ENCODE measurements at regions not wholly inside any gene's neighbourhood (a gene's known extent, or its start where the extent isn't known, plus 50 kb on each side); places are given as distances from the start of the nearest gene placed in this dataset.
A peak's percentile ranks its signal among the peaks of the same experiment; 100 is the strongest.
"Not testable (repeated sequence)": the region's sequence is repeated elsewhere in the genome, so short reads cannot be mapped to it uniquely, and the experiment has no call there.

DNA sequence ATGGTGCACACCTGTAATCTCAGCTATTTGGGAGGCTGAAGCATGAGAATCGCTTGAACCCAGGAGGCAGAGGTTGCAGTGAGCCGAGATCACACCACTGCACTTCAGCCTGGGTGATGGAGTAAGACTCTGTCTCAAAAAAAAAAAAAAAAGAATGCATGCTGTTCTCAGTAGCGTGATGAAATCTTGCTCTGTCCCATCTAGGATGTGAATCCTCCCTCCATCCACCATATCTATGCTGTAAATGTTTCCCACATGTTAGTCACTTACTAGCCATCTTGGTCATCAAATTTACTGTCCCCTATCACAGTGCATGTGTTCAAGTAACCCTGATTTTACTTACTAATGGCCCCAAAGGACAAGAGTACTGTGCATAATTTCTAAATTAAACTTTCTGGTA lies 315.4 kb upstream of the TBX18 start:
- Histone ChIP-seq H2AK5ac (ENCODE audit: low read length, severe bottlenecking) (no peak overlapping the region), H3K9me3 (ENCODE audit: control insufficient read depth, low read length) (no peaks in the 10 kb centered on the region), H2BK120ac (ENCODE audit: low read depth, low read length) (no peak overlapping the region), H3K4me3 (ENCODE audit: insufficient read depth in 1 of 2, low read depth in 1 of 2, low read length in 2 of 2) (no peak overlapping the region), H3K27me3 (ENCODE audit: control insufficient read depth in 1 of 2, insufficient read depth in 1 of 2, low read length in 2 of 2) (no peaks in the 10 kb centered on the region), H2BK12ac (ENCODE audit: low read length in 2 of 2) (no peak overlapping the region), H3K4me2 (ENCODE audit: low read length, poor library complexity, severe bottlenecking) (no peak overlapping the region), H3K14ac (ENCODE audit: low read length in 2 of 2) (no peak overlapping the region), H4K8ac (ENCODE audit: low read length) (no peak overlapping the region), H4K91ac (ENCODE audit: low read length) (no peak overlapping the region), H3K23ac (ENCODE audit: low read length in 2 of 2) (no peak overlapping the region), H3K27ac (ENCODE audit: low read length, poor library complexity, severe bottlenecking) (no peak overlapping the region), H3K9ac (ENCODE audit: low read length) (no peak overlapping the region), H3K4ac (ENCODE audit: low read depth in 1 of 2, low read length in 2 of 2) (no peak overlapping the region), H3K79me1 (replicated peaks; ENCODE audit: low read length, poor library complexity, severe bottlenecking) (no peaks in the 10 kb centered on the region), H2BK5ac (ENCODE audit: low read depth, low read length, poor library complexity, severe bottlenecking) (no peak overlapping the region), H3K18ac (ENCODE audit: low read depth in 1 of 2, low read length in 2 of 2) (no peak overlapping the region), H3K36me3 (ENCODE audit: control insufficient read depth in 1 of 2, insufficient read depth in 2 of 2, low read depth in 1 of 2, low read length in 2 of 2) (no peaks in the 10 kb centered on the region), H2BK15ac (ENCODE audit: low read depth, poor library complexity, severe bottlenecking) (no peak overlapping the region), H3K4me1 (ENCODE audit: control insufficient read depth, insufficient read depth, low read depth, low read length) (no peaks in the 10 kb centered on the region), H2AFZ (ENCODE audit: low read depth, low read length) (no peak overlapping the region)
- DNase-seq, result no peak
- 88% methylated on average over 3 of the region's 3 CpGs for WGBS

DNA sequence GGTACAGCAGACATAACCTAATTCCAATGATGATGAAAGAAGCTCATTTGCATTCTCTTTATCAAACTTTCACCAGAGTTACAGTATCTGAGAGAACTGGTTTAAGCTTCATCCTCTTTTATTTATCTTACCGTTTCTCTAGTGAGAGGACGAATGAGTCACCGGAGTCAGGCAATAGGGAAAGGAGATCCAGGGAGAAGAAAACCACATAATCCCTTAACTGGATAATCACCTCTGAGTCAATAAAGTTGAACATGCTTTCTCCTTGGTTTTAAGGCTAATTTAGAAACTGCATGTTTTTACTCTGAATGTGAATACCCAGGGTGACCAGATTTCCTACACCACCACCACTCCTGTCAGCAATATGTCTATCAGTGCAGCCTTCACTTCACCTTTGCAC lies 313.7 kb upstream of the TBX18 start:
- no peaks in the 10 kb centered on the region for H3K4me1 ChIP-seq (ENCODE audit: control insufficient read depth, insufficient read depth, low read depth, low read length)
- H2BK5ac ChIP-seq (ENCODE audit: low read depth, low read length, poor library complexity, severe bottlenecking), result no peak overlapping the region
- H3K18ac ChIP-seq (ENCODE audit: low read depth in 1 of 2, low read length in 2 of 2), result no peak overlapping the region
- peak overlapping the region; percentile 51 for H3K27ac ChIP-seq (ENCODE audit: low read length, poor library complexity, severe bottlenecking)
- no CpG with 5 or more reads among the region's 3 CpGs for WGBS
- H3K9me3 ChIP-seq (ENCODE audit: control insufficient read depth, low read length), result no peaks in the 10 kb centered on the region
- H3K9ac ChIP-seq (ENCODE audit: low read length), result peak overlapping the region; percentile 79
- H4K8ac ChIP-seq (ENCODE audit: low read length), result no peak overlapping the region
- no peak overlapping the region for H3K14ac ChIP-seq (ENCODE audit: low read length in 2 of 2)
- no peak overlapping the region for H2BK12ac ChIP-seq (ENCODE audit: low read length in 2 of 2)
- no peak overlapping the region for H4K91ac ChIP-seq (ENCODE audit: low read length)
- no peak overlapping the region for H2AFZ ChIP-seq (ENCODE audit: low read depth, low read length)
- no peak overlapping the region for H3K4ac ChIP-seq (ENCODE audit: low read depth in 1 of 2, low read length in 2 of 2)
- no peak overlapping the region for H2BK15ac ChIP-seq (ENCODE audit: low read depth, poor library complexity, severe bottlenecking)
- no peaks in the 10 kb centered on the region for H3K79me1 ChIP-seq (replicated peaks; ENCODE audit: low read length, poor library complexity, severe bottlenecking)
- no peak overlapping the region for H2AK5ac ChIP-seq (ENCODE audit: low read length, severe bottlenecking)
- H2BK120ac ChIP-seq (ENCODE audit: low read depth, low read length), result no peak overlapping the region
- H3K36me3 ChIP-seq (ENCODE audit: control insufficient read depth in 1 of 2, insufficient read depth in 2 of 2, low read depth in 1 of 2, low read length in 2 of 2), result no peaks in the 10 kb centered on the region
- DNase-seq, result peak; percentile 83
- H3K4me2 ChIP-seq (ENCODE audit: low read length, poor library complexity, severe bottlenecking), result peak overlapping the region; percentile 16
- peak overlapping the region in 1 of 2 experiments; percentile 7 for H3K4me3 ChIP-seq (ENCODE audit: insufficient read depth in 1 of 2, low read depth in 1 of 2, low read length in 2 of 2)
- no peak overlapping the region for H3K23ac ChIP-seq (ENCODE audit: low read length in 2 of 2)
- H3K27me3 ChIP-seq (ENCODE audit: control insufficient read depth in 1 of 2, insufficient read depth in 1 of 2, low read length in 2 of 2), result no peaks in the 10 kb centered on the region

DNA sequence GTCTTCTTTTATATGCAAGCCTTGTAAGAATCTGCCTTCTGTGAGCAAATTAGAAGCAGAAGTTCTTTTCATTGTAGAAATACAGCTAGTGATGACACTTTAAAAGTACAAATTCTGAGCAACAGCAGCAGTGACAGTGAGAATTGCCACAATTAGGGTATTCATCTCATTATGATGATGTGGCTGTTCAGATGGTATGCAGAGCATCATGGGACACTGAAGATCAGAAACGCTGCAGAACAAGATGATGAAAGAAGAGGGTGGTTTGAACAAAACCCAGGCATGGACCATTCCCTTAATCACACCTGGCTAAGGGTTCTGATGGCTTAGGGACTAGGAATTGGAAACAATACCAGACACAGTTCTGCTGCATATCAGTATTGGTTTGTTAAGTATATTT lies 312.7 kb upstream of the TBX18 start:
- Histone ChIP-seq H3K18ac (ENCODE audit: low read depth in 1 of 2, low read length in 2 of 2) (no peak overlapping the region), H4K8ac (ENCODE audit: low read length) (no peak overlapping the region), H3K4me3 (ENCODE audit: insufficient read depth in 1 of 2, low read depth in 1 of 2, low read length in 2 of 2) (no peak overlapping the region), H2AFZ (ENCODE audit: low read depth, low read length) (no peak overlapping the region), H3K23ac (ENCODE audit: low read length in 2 of 2) (no peak overlapping the region), H3K4me1 (ENCODE audit: control insufficient read depth, insufficient read depth, low read depth, low read length) (no peaks in the 10 kb centered on the region), H3K36me3 (ENCODE audit: control insufficient read depth in 1 of 2, insufficient read depth in 2 of 2, low read depth in 1 of 2, low read length in 2 of 2) (no peaks in the 10 kb centered on the region), H3K9ac (ENCODE audit: low read length) (peak overlapping the region; percentile 22), H2BK120ac (ENCODE audit: low read depth, low read length) (no peak overlapping the region), H2AK5ac (ENCODE audit: low read length, severe bottlenecking) (no peak overlapping the region), H3K14ac (ENCODE audit: low read length in 2 of 2) (no peak overlapping the region), H3K4ac (ENCODE audit: low read depth in 1 of 2, low read length in 2 of 2) (no peak overlapping the region), H2BK5ac (ENCODE audit: low read depth, low read length, poor library complexity, severe bottlenecking) (no peak overlapping the region), H4K91ac (ENCODE audit: low read length) (no peak overlapping the region), H3K79me1 (replicated peaks; ENCODE audit: low read length, poor library complexity, severe bottlenecking) (no peaks in the 10 kb centered on the region), H2BK12ac (ENCODE audit: low read length in 2 of 2) (no peak overlapping the region), H3K27ac (ENCODE audit: low read length, poor library complexity, severe bottlenecking) (no peak overlapping the region), H3K4me2 (ENCODE audit: low read length, poor library complexity, severe bottlenecking) (no peak overlapping the region), H3K27me3 (ENCODE audit: control insufficient read depth in 1 of 2, insufficient read depth in 1 of 2, low read length in 2 of 2) (no peaks in the 10 kb centered on the region), H2BK15ac (ENCODE audit: low read depth, poor library complexity, severe bottlenecking) (no peak overlapping the region), H3K9me3 (ENCODE audit: control insufficient read depth, low read length) (no peaks in the 10 kb centered on the region)
- no peak for DNase-seq
- WGBS, result 44% methylated on average over 1 of the region's 1 CpG

GRCh38 chr6:85071845-85072244 lies 307.4 kb upstream of the TBX18 start:
- H3K9ac ChIP-seq (ENCODE audit: low read length); H3K4ac ChIP-seq (ENCODE audit: low read depth in 1 of 2, low read length in 2 of 2); H2BK120ac ChIP-seq (ENCODE audit: low read depth, low read length); H4K91ac ChIP-seq (ENCODE audit: low read length); H2AK5ac ChIP-seq (ENCODE audit: low read length, severe bottlenecking); H3K79me1 ChIP-seq (replicated peaks; ENCODE audit: low read length, poor library complexity, severe bottlenecking); H3K9me3 ChIP-seq (ENCODE audit: control insufficient read depth, low read length); H2AFZ ChIP-seq (ENCODE audit: low read depth, low read length); H3K18ac ChIP-seq (ENCODE audit: low read depth in 1 of 2, low read length in 2 of 2); H2BK5ac ChIP-seq (ENCODE audit: low read depth, low read length, poor library complexity, severe bottlenecking); H3K23ac ChIP-seq (ENCODE audit: low read length in 2 of 2); H3K27ac ChIP-seq (ENCODE audit: low read length, poor library complexity, severe bottlenecking); H4K8ac ChIP-seq (ENCODE audit: low read length); H3K4me3 ChIP-seq (ENCODE audit: insufficient read depth in 1 of 2, low read depth in 1 of 2, low read length in 2 of 2); H3K4me1 ChIP-seq (ENCODE audit: control insufficient read depth, insufficient read depth, low read depth, low read length); H3K14ac ChIP-seq (ENCODE audit: low read length in 2 of 2); DNase-seq; H2BK12ac ChIP-seq (ENCODE audit: low read length in 2 of 2); H3K4me2 ChIP-seq (ENCODE audit: low read length, poor library complexity, severe bottlenecking); H3K27me3 ChIP-seq (ENCODE audit: control insufficient read depth in 1 of 2, insufficient read depth in 1 of 2, low read length in 2 of 2); H3K36me3 ChIP-seq (ENCODE audit: control insufficient read depth in 1 of 2, insufficient read depth in 2 of 2, low read depth in 1 of 2, low read length in 2 of 2); H2BK15ac ChIP-seq (ENCODE audit: low read depth, poor library complexity, severe bottlenecking): not testable (repeated sequence)
- 95% methylated on average over 6 of the region's 6 CpGs for WGBS

All from mesenchymal stem cell (in vitro differentiated cells and primary cell).